PFSK-1 (cell line): ENCODE measurements at regions not wholly inside any gene's neighbourhood (a gene's known extent, or its start where the extent isn't known, plus 50 kb on each side); places are given as distances from the start of the nearest gene placed in this dataset.

Experiments used
- FOXP2 ChIP-seq: optimal IDR thresholded peaks from 2 replicates; pipeline ENCODE3; 2011; ENCODE audit warnings: borderline replicate concordance, control low read depth, inconsistent platforms; ENCODE audit not compliant: insufficient read depth; ENCODE audit errors: extremely low read length, extremely low read depth
- POLR2AphosphoS5 ChIP-seq: IDR thresholded peaks from 2 replicates; pipeline ENCODE4 v1.6.1; 2012; ENCODE audit warnings: low read depth, mild to moderate bottlenecking, control low read depth, low read length, moderate library complexity
- REST ChIP-seq, 2 experiments: IDR thresholded peaks; 2 replicates each; pipeline versions ENCODE4 v1.6.1 to v1.8.0; 2011 to 2012; ENCODE audit warnings: low read depth in 2 of 2, low read length in 2 of 2, control low read depth in 1 of 2, inconsistent platforms in 1 of 2, mild to moderate bottlenecking in 1 of 2, moderate library complexity in 1 of 2; ENCODE audit not compliant: insufficient read depth in 1 of 2
- SIN3A ChIP-seq: IDR thresholded peaks from 2 replicates; pipeline ENCODE4 v1.6.1; 2012; ENCODE audit warnings: mild to moderate bottlenecking, low read length, moderate library complexity, borderline replicate concordance; ENCODE audit not compliant: insufficient read depth
- TAF1 ChIP-seq: IDR thresholded peaks from 2 replicates; pipeline ENCODE4 v1.6.1; 2012; ENCODE audit warnings: low read length, control low read depth, borderline replicate concordance; ENCODE audit not compliant: insufficient read depth

- TF ChIP-seq REST (IDR thresholded peaks at IDR 0.05; ENCODE audit: insufficient read depth in 1 of 2, low read depth in 2 of 2, low read length in 2 of 2) (no peak), POLR2AphosphoS5 (no peak)
Observed at GRCh38 chr1:200257235-200257634, 152.6 kb downstream of the ZNF281 start.

- TF ChIP-seq TAF1 (no peak), POLR2AphosphoS5 (no peak), FOXP2 (no peak), SIN3A (no peak), REST (IDR thresholded peaks at IDR 0.05; ENCODE audit: insufficient read depth in 1 of 2, low read depth in 2 of 2, low read length in 2 of 2) (no peak)
Observed at GRCh38 chr1:200253774-200254495, 155.9 kb downstream of the ZNF281 start.

- TF ChIP-seq POLR2AphosphoS5 (no peak), REST (IDR thresholded peaks at IDR 0.05; ENCODE audit: insufficient read depth in 1 of 2, low read depth in 2 of 2, low read length in 2 of 2) (no peak), FOXP2 (no peak), TAF1 (no peak)
Observed at GRCh38 chr1:200252531-200252930, 157.3 kb downstream of the ZNF281 start.

- TF ChIP-seq TAF1 (no peak), SIN3A (no peak), POLR2AphosphoS5 (no peak), FOXP2 (no peak), REST (IDR thresholded peaks at IDR 0.05; ENCODE audit: insufficient read depth in 1 of 2, low read depth in 2 of 2, low read length in 2 of 2) (no peak)
Observed at GRCh38 chr1:200250469-200250868, 159.4 kb downstream of the ZNF281 start.

GRCh38 chr1:200248541-200248940 is 161.3 kb downstream of the ZNF281 start:
- no peak for TF ChIP-seq POLR2AphosphoS5
- TF ChIP-seq REST (IDR thresholded peaks at IDR 0.05; ENCODE audit: insufficient read depth in 1 of 2, low read depth in 2 of 2, low read length in 2 of 2) = no peak
- no peak for TF ChIP-seq TAF1
- no peak for TF ChIP-seq SIN3A
- TF ChIP-seq FOXP2 = no peak
